H1 (cell line): ENCODE measurements at regions not wholly inside any gene's neighbourhood (a gene's known extent, or its start where the extent isn't known, plus 50 kb on each side); places are given as distances from the start of the nearest gene placed in this dataset.
A peak's percentile ranks its signal among the peaks of the same experiment; 100 is the strongest.

Experiments used
- CTCF ChIA-PET: fragments of 300-600 bp; sonication (Branson Sonifier 250); formaldehyde crosslinking; loops from one replicate; lab custom pipeline; 2021; ENCODE audit not compliant: partially characterized antibody; lab: Charles Lee
- POLR2A ChIA-PET: fragments of 300-600 bp; sonication (Branson Sonifier 250); formaldehyde crosslinking; loops from one replicate; lab custom pipeline; 2021; ENCODE audit warnings: inconsistent platforms; ENCODE audit not compliant: partially characterized antibody; lab: Charles Lee
- DNase-seq, 2 experiments: peaks; one replicate each; pipeline versions ENCODE4 v3.0.0 to v3.0.0-alpha.2; 2010 to 2022; ENCODE audit warnings: low spot score in 2 of 2, low read depth in 1 of 2, mixed read lengths in 1 of 2
- FAIRE-seq: peaks from 2 replicates; lab custom pipeline; 2011; peaks lifted over from hg19 to GRCh38; lab: Jason Lieb, UNC
- H2AFZ ChIP-seq: 2 replicates; pipeline ENCODE4 v1.8.1; 2012; ENCODE audit warnings: low read length, inconsistent platforms
- H2AK5ac ChIP-seq: 2 replicates; pipeline ENCODE4 v1.6.1; 2013; ENCODE audit warnings: low read depth, low read length
- H2BK120ac ChIP-seq: replicated peaks from 2 replicates; pipeline ENCODE3; 2013; ENCODE audit warnings: low read depth, low read length, inconsistent platforms
- H2BK12ac ChIP-seq: 2 replicates; pipeline ENCODE4 v1.6.1; 2013; ENCODE audit warnings: low read depth, low read length
- H2BK15ac ChIP-seq: 2 replicates; pipeline ENCODE4 v1.6.1; 2013; ENCODE audit warnings: low read length
- H2BK20ac ChIP-seq: 2 replicates; pipeline ENCODE4 v1.6.1; 2013; ENCODE audit warnings: low read length
- H2BK5ac ChIP-seq: 2 replicates; pipeline ENCODE4 v1.6.1; 2013; ENCODE audit warnings: low read depth, low read length
- H3K14ac ChIP-seq: 2 replicates; pipeline ENCODE4 v1.6.1; 2013; ENCODE audit warnings: inconsistent platforms; ENCODE audit not compliant: insufficient read length
- H3K18ac ChIP-seq: 2 replicates; pipeline ENCODE4 v1.6.1; 2013; ENCODE audit warnings: low read length; ENCODE audit errors: extremely low read depth
- H3K23ac ChIP-seq: 2 replicates; pipeline ENCODE4 v1.6.1; 2013; ENCODE audit warnings: inconsistent platforms; ENCODE audit not compliant: insufficient read length
- H3K23me2 ChIP-seq: 2 replicates; pipeline ENCODE4 v1.6.1; 2013; ENCODE audit warnings: low read depth, low read length
- H3K27ac ChIP-seq: 2 replicates; pipeline ENCODE4 v1.6.1; 2011; ENCODE audit warnings: low read depth, low read length, inconsistent platforms
- H3K27me3 ChIP-seq, 4 experiments: replicated peaks in 1 of 4; 1 replicate in 1 of 4; 2 replicates in 3 of 4; pipeline versions ENCODE4 v1.6.1 to v1.8.1; 2011 to 2013; ENCODE audit warnings: low read length in 3 of 4, mild to moderate bottlenecking in 3 of 4, inconsistent platforms in 2 of 4, mixed read lengths in 2 of 4, moderate library complexity in 1 of 4; ENCODE audit not compliant: control insufficient read depth in 3 of 4, insufficient read depth in 3 of 4; ENCODE audit errors: extremely low read depth in 1 of 4
- H3K36me3 ChIP-seq, 4 experiments: 2 replicates each; pipeline versions ENCODE4 v1.6.1 to v1.8.1; 2011 to 2013; ENCODE audit warnings: mild to moderate bottlenecking in 4 of 4, low read length in 3 of 4, moderate library complexity in 2 of 4, control low read depth in 1 of 4, inconsistent platforms in 1 of 4; ENCODE audit not compliant: insufficient read depth in 4 of 4, control insufficient read depth in 2 of 4
- H3K4ac ChIP-seq: replicated peaks from 2 replicates; pipeline ENCODE3; 2013; ENCODE audit warnings: low read length, low read depth, mixed read lengths, inconsistent platforms; ENCODE audit not compliant: insufficient read length
- H3K4me1 ChIP-seq, 4 experiments: replicated peaks in 1 of 4; 1 replicate in 1 of 4; 2 replicates in 3 of 4; pipeline versions ENCODE4 v1.6.1 to v1.8.1; 2011 to 2013; ENCODE audit warnings: low read length in 3 of 4, inconsistent platforms in 2 of 4, mixed read lengths in 1 of 4; ENCODE audit not compliant: insufficient read depth in 4 of 4, control insufficient read depth in 3 of 4
- H3K4me2 ChIP-seq, 2 experiments: 2 replicates each; pipeline versions ENCODE4 v1.6.1 to v1.8.1; 2011 to 2013; ENCODE audit warnings: low read depth in 2 of 2, low read length in 2 of 2, control low read depth in 1 of 2, inconsistent platforms in 1 of 2, mild to moderate bottlenecking in 1 of 2; ENCODE audit not compliant: insufficient read depth in 1 of 2
- H3K4me3 ChIP-seq, 4 experiments: fragments of 200-600, 300-600 bp in 1 of 4; sonication (generic), shearing (Covaris generic), sonication (Bioruptor Twin) in 1 of 4; 2 replicates each; pipeline versions ENCODE4 v1.5.1 to v1.8.1; 2011 to 2016; ENCODE audit warnings: low read length in 4 of 4, low read depth in 3 of 4, control low read depth in 2 of 4, inconsistent platforms in 2 of 4, mild to moderate bottlenecking in 2 of 4, mixed read lengths in 1 of 4, moderate library complexity in 1 of 4; ENCODE audit not compliant: insufficient read depth in 2 of 4; ENCODE audit errors: extremely low read depth in 1 of 4
- H3K56ac ChIP-seq: replicated peaks from 2 replicates; pipeline ENCODE3; 2013; ENCODE audit warnings: low read depth, mild to moderate bottlenecking, mixed read lengths, low read length, inconsistent platforms; ENCODE audit not compliant: insufficient read length
- H3K79me1 ChIP-seq: 2 replicates; pipeline ENCODE4 v1.6.1; 2013; ENCODE audit warnings: low read depth, low read length, control low read depth
- H3K79me2 ChIP-seq, 2 experiments: 2 replicates each; pipeline versions ENCODE4 v1.6.1 to v1.8.1; 2012 to 2013; ENCODE audit warnings: low read length in 2 of 2, mild to moderate bottlenecking in 2 of 2, inconsistent platforms in 1 of 2; ENCODE audit not compliant: insufficient read depth in 2 of 2, control insufficient read depth in 1 of 2
- H3K9ac ChIP-seq, 4 experiments: replicated peaks in 1 of 4; 1 replicate in 1 of 4; 2 replicates in 3 of 4; pipeline versions ENCODE4 v1.6.1 to v1.8.1; 2011 to 2013; ENCODE audit warnings: low read depth in 3 of 4, low read length in 3 of 4, control low read depth in 2 of 4, mild to moderate bottlenecking in 2 of 4, moderate library complexity in 2 of 4, inconsistent platforms in 1 of 4; ENCODE audit errors: extremely low read depth in 1 of 4
- H3K9me3 ChIP-seq, 2 experiments: 2 replicates each; pipeline versions ENCODE4 v1.6.1 to v1.8.1; 2012 to 2013; ENCODE audit warnings: mild to moderate bottlenecking in 2 of 2, moderate library complexity in 2 of 2, control low read depth in 1 of 2, inconsistent platforms in 1 of 2, low read depth in 1 of 2, low read length in 1 of 2, mixed read lengths in 1 of 2; ENCODE audit not compliant: insufficient read depth in 2 of 2
- H4K20me1 ChIP-seq, 2 experiments: replicated peaks in 1 of 2; 2 replicates each; pipeline versions ENCODE3 to v1.8.1; 2011 to 2013; ENCODE audit warnings: inconsistent platforms in 2 of 2, low read length in 2 of 2, mild to moderate bottlenecking in 1 of 2; ENCODE audit not compliant: insufficient read depth in 2 of 2, control insufficient read depth in 1 of 2
- H4K5ac ChIP-seq: 2 replicates; pipeline ENCODE4 v1.6.1; 2013; ENCODE audit warnings: low read length, low read depth, mixed read lengths, inconsistent platforms; ENCODE audit not compliant: insufficient read length
- H4K8ac ChIP-seq: 2 replicates; pipeline ENCODE4 v1.8.0; 2013; ENCODE audit warnings: mild to moderate bottlenecking, moderate library complexity, low read length, inconsistent platforms; ENCODE audit not compliant: insufficient read depth; ENCODE audit errors: extremely low read depth
- H4K91ac ChIP-seq: replicated peaks from 2 replicates; pipeline ENCODE3; 2013; ENCODE audit warnings: low read length, mixed read lengths, inconsistent platforms; ENCODE audit not compliant: insufficient read length
- CEBPB ChIP-seq: IDR thresholded peaks from 2 replicates; pipeline ENCODE4 v1.6.1; 2012; ENCODE audit warnings: low read depth, low read length
- E2F6 ChIP-seq: IDR thresholded peaks from 2 replicates; pipeline ENCODE4 v1.6.1; 2012; ENCODE audit warnings: inconsistent platforms
- EGR1 ChIP-seq: IDR thresholded peaks from 2 replicates; pipeline ENCODE4 v1.6.1; 2011; ENCODE audit warnings: low read depth, low read length, borderline replicate concordance
- EP300 ChIP-seq, 2 experiments: IDR thresholded peaks; 1 replicate in 1 of 2; 2 replicates in 1 of 2; pipeline ENCODE4 v1.6.1; 2011 to 2012; ENCODE audit warnings: low read depth in 2 of 2, low read length in 2 of 2, mild to moderate bottlenecking in 2 of 2, borderline replicate concordance in 1 of 2, inconsistent platforms in 1 of 2, moderate library complexity in 1 of 2
- JUND ChIP-seq: IDR thresholded peaks from 2 replicates; pipeline ENCODE4 v1.6.1; 2011; ENCODE audit warnings: mild to moderate bottlenecking, improper control_type of control experiment, low read length
- POU5F1 ChIP-seq: IDR thresholded peaks from 2 replicates; pipeline ENCODE4 v1.6.1; 2011; ENCODE audit warnings: low read depth, mild to moderate bottlenecking, low read length, moderate library complexity
- SAP30 ChIP-seq: fragments of 300-600 bp; sonication (generic); IDR thresholded peaks from 2 replicates; pipeline ENCODE4 v1.7.1; 2012; ENCODE audit warnings: low read length, moderate library complexity, mild to moderate bottlenecking, inconsistent platforms; ENCODE audit not compliant: insufficient read depth, insufficient replicate concordance
- SIN3A ChIP-seq, 2 experiments: IDR thresholded peaks in 1 of 2; conservative IDR thresholded peaks in 1 of 2; 2 replicates each; pipeline ENCODE4 v1.6.1; 2011 to 2012; ENCODE audit warnings: low read length in 2 of 2, improper control_type of control experiment in 1 of 2, low read depth in 1 of 2, mild to moderate bottlenecking in 1 of 2
- SP2 ChIP-seq: IDR thresholded peaks from 2 replicates; pipeline ENCODE4 v1.6.1; 2012; ENCODE audit warnings: mild to moderate bottlenecking, low read length, inconsistent platforms
- SRF ChIP-seq: IDR thresholded peaks from 2 replicates; pipeline ENCODE4 v1.6.1; 2011; ENCODE audit warnings: mild to moderate bottlenecking, low read depth, low read length, moderate library complexity
- TEAD4 ChIP-seq: IDR thresholded peaks from 2 replicates; pipeline ENCODE4 v1.6.1; 2012; ENCODE audit warnings: low read depth, low read length, inconsistent platforms, mixed read lengths
- USF2 ChIP-seq: IDR thresholded peaks from 2 replicates; pipeline ENCODE4 v1.6.1; 2011; ENCODE audit warnings: low read length, improper control_type of control experiment
- ZNF274 ChIP-seq: IDR thresholded peaks from 2 replicates; pipeline ENCODE4 v1.7.0; 2012; ENCODE audit warnings: low read length, borderline replicate concordance; ENCODE audit errors: extremely low read depth
- WGBS, 2 experiments: shearing (Covaris generic) in 1 of 2; methylation state at CpG; one replicate each; pipeline versions ENCODE4 v1.1.6 to v1.1.7; 2013 to 2015; ENCODE audit warnings: low lambda C conversion rate in 2 of 2, mixed read lengths in 2 of 2, inconsistent platforms in 1 of 2, low coverage in 1 of 2, missing lambda C conversion rate in 1 of 2; ENCODE audit not compliant: insufficient replicate concordance in 2 of 2, insufficient coverage in 1 of 2, insufficient read length in 1 of 2; ENCODE audit errors: extremely low coverage in 1 of 2, missing lambda C conversion rate in 1 of 2; 5-methylcytosine and 5-hydroxymethylcytosine counted together

GRCh38 chr3:74287557-74287956, 326.9 kb downstream of the CNTN3 start:
- FAIRE-seq: no peak
- peak in 1 of 2 experiments; percentile 13 for DNase-seq
- Histone ChIP-seq H3K4ac (no peak overlapping the region), H2BK20ac (no peak overlapping the region), H2BK15ac (no peak overlapping the region), H3K23ac (no peak overlapping the region), H3K14ac (no peak overlapping the region), H3K36me3 (no peaks in the 10 kb centered on the region), H3K4me3 (no peak overlapping the region), H3K27ac (no peak overlapping the region), H3K79me1 (no peaks in the 10 kb centered on the region), H3K9ac (no peak overlapping the region), H4K91ac (no peak overlapping the region), H3K4me2 (no peak overlapping the region), H4K5ac (no peak overlapping the region), H2BK120ac (no peak overlapping the region), H2BK5ac (no peak overlapping the region), H4K8ac (no peak overlapping the region), H3K9me3 (no peaks in the 10 kb centered on the region), H3K23me2 (no peaks in the 10 kb centered on the region; the same call in 1 of the 2 replicates), H4K20me1 (no peaks in the 10 kb centered on the region), H3K4me1 (no peaks in the 10 kb centered on the region), H2AK5ac (no peak overlapping the region), H3K27me3 (no peaks in the 10 kb centered on the region), H3K56ac (no peak overlapping the region), H2AFZ (0 out of 2 replicates have a peak overlapping the region, but pooled peaks have one; percentile 5), H3K79me2 (no peaks in the 10 kb centered on the region), H3K18ac (no peak overlapping the region), H2BK12ac (no peak overlapping the region)
- WGBS, 2 experiments: 71% methylated on average over 1 of the region's 1 CpG; no CpG with 5 or more reads in 1 of the 2 experiments
- CTCF ChIA-PET: no interaction called here
- POLR2A ChIA-PET: no interaction called here
- TF ChIP-seq SIN3A (conservative IDR thresholded peaks at IDR 0.05 in 1 of 2, IDR thresholded peaks at IDR 0.05 in 1 of 2; ENCODE audit: low read depth in 1 of 2, low read length in 2 of 2) (no peak), JUND (no peak), POU5F1 (no peak), SAP30 (no peak), EGR1 (no peak), CEBPB (no peak), SRF (no peak), TEAD4 (no peak), EP300 (IDR thresholded peaks at IDR 0.05; ENCODE audit: borderline replicate concordance in 1 of 2, low read depth in 2 of 2, low read length in 2 of 2) (no peak), SP2 (no peak), USF2 (no peak), E2F6 (no peak), ZNF274 (no peak)
